HL-60 (cell line): ENCODE measurements at regions not wholly inside any gene's neighbourhood (a gene's known extent, or its start where the extent isn't known, plus 50 kb on each side); places are given as distances from the start of the nearest gene placed in this dataset.

Experiments
- DNase-seq, 2 experiments: peaks; one replicate each; pipeline ENCODE4 v3.0.0-alpha.2; 2010 to 2020; ENCODE audit warnings: low read depth in 1 of 2, low spot score in 1 of 2
- H3K27ac ChIP-seq: fragments of 250-450 bp; sonication (Bioruptor Pico); replicated peaks from 2 replicates; pipeline ENCODE4 v1.5.1; 2020; ENCODE audit warnings: mild to moderate bottlenecking, moderate library complexity
- H3K27me3 ChIP-seq: fragments of 250-450 bp; sonication (Bioruptor Pico); 2 replicates; pipeline ENCODE4 v1.5.1; 2021; ENCODE audit warnings: mild to moderate bottlenecking, moderate library complexity; ENCODE audit not compliant: insufficient read depth, poor library complexity, severe bottlenecking
- H3K4me3 ChIP-seq: replicated peaks from 2 replicates; pipeline ENCODE4 v1.5.1; 2011; ENCODE audit warnings: mild to moderate bottlenecking, control low read depth, low read length; ENCODE audit not compliant: insufficient read depth
- CTCF ChIP-seq: IDR thresholded peaks from one replicate; pipeline ENCODE4 v1.5.1; 2011; ENCODE audit warnings: low read length, control low read depth, inconsistent platforms; ENCODE audit not compliant: insufficient read depth
- GABPA ChIP-seq: IDR thresholded peaks from 2 replicates; pipeline ENCODE4 v1.6.1; 2012; ENCODE audit warnings: low read depth
- POLR2AphosphoS5 ChIP-seq: IDR thresholded peaks from 2 replicates; pipeline ENCODE4 v1.6.1; 2012; ENCODE audit warnings: low read depth
- REST ChIP-seq: IDR thresholded peaks from 2 replicates; pipeline ENCODE4 v1.6.1; 2012; ENCODE audit warnings: low read depth; ENCODE audit not compliant: insufficient replicate concordance
- SPI1 ChIP-seq: IDR thresholded peaks from 2 replicates; pipeline ENCODE4 v1.6.1; 2012; ENCODE audit warnings: low read depth, mild to moderate bottlenecking, borderline replicate concordance

GRCh38 chr18:76765649-76766048 lies 56.7 kb upstream of the ZNF236 start:
- Histone ChIP-seq H3K27ac (no peak overlapping the region), H3K4me3 (no peak overlapping the region), H3K27me3 (peaks cover 5% of the 10 kb centered on the region)
- DNase-seq, result no peak
- TF ChIP-seq SPI1 (no peak), REST (no peak), POLR2AphosphoS5 (no peak), CTCF (no peak), GABPA (no peak)

GRCh38 chr18:76764291-76764901 lies 58.0 kb upstream of the ZNF236 start:
- H3K27ac ChIP-seq, result no peak overlapping the region
- no peak overlapping the region for H3K4me3 ChIP-seq
- H3K27me3 ChIP-seq, result peaks cover 5% of the 10 kb centered on the region
- DNase-seq, result no peak
- TF ChIP-seq REST, result no peak
- no peak for TF ChIP-seq CTCF
- no peak for TF ChIP-seq POLR2AphosphoS5
- TF ChIP-seq SPI1, result no peak
- no peak for TF ChIP-seq GABPA

- no peak overlapping the region for H3K27ac ChIP-seq
- no peak for DNase-seq
- TF ChIP-seq GABPA (no peak), SPI1 (no peak), REST (no peak)
- no peak overlapping the region for H3K4me3 ChIP-seq
- H3K27me3 ChIP-seq, result peaks cover 3% of the 10 kb centered on the region
These were observed 63.3 kb upstream of the ZNF236 start for GRCh38 chr18:76759056-76759455.
